ENCODE measurements at regions not wholly inside any gene's neighbourhood (a gene's known extent, or its start where the extent isn't known, plus 50 kb on each side); places are given as distances from the start of the nearest gene placed in this dataset.

DNA sequence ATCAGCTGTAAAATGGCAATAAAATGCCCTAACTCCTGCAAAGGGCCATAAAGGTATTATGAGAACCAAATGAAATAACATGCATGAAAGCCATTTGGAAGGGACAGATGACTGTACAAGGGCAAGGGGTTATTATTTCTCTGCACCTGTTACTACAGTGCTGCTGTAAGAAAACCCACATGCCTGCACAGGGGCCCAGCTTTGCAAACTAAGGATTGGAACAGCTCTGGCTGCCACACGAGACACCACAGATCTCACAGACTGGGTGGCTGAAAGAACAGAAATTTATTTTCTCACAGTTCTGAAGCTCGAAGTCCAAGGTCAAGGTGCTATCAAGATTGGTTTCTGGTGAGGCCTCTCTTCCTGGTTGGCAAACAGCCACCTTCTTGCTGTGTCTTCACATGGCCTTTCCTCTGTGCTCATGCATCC, 409.0 kb upstream of the NRP1 start:
- no peak for DNase-seq (ENCODE audit: low read depth in 3 of 3)

DNA sequence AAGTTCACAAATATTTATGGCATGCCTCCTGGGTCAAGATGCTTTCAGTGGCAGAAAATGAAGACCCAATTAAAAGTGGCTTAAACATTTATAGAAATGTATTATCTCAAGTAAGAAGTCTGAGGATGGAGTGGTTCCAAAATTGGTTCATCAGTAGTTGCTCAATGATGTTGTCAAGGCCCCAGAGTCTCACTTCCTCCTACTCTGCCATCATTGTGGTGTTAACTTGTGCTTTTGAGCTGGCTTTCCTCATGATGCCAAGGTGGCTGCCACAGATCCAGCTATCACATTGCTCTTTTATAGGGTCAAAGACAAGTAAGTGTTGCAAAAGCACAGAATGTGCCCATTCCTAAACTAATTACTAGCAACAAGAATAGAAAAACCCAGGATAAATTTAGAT, 404.6 kb upstream of the NRP1 start:
- DNase-seq (ENCODE audit: low read depth in 3 of 3) = no peak

DNA sequence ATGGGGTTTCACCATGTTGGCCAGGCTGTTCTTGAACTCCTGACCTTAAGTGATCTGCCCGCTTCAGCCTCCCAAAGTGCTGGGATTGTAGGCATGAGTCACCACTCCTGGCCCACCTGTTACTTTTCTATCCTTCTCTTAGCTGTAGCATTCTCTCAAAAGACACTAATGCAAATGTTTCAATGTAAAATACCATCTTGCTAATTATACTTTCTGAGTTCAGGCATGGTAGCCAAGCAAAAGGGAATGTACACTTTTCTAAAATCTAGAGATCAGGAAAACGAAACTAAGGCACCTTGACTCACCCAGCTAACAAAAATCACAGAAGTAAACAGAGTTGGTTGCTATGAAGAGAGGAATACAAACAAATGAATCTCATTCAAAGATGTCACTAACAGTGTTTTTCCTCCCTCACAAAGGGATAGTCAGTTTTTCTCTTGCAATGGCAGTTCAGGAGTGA, 401.0 kb upstream of the NRP1 start:
- no peak for DNase-seq (ENCODE audit: low read depth in 3 of 3)

DNA sequence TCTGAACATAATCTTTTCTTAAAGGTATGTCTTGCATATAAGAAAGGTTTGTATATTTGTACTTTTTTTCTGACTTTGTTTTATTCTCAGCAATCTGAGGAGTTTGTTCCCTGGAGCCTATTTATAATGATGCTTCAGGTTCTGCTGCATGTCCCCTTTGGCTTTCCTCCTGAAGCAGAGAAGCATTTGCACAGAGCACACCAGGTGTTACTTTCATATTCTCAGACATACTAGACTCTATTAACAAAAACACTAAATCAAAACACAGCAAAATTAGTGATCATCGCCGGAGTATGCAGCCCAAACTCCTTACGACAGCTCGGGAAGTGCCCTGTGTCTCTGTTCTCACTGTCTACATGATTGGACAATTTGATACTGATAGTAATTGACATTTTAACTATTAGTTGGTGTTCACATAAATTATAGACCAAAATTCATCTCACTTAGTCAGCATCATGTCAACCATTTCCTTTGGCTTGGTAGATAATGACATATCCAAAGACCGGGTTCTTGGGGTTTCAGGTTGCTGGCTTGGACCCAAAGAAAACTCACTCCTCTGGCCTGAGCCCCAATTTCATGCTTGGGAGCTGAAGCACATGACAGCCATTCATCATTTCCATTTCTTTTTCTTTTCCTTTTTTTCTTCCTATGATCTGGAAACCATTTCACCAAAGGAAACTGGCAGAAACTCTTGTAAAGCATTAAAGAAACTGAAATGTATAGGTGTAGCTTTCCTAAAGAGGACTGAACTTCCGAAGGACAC, 400.1 kb upstream of the NRP1 start:
- DNase-seq (ENCODE audit: low read depth in 3 of 3) = no peak

- DNase-seq (ENCODE audit: low read depth in 3 of 3) = no peak
These were observed 398.6 kb upstream of the NRP1 start for GRCh38 chr10:33733058-33733457.

DNA sequence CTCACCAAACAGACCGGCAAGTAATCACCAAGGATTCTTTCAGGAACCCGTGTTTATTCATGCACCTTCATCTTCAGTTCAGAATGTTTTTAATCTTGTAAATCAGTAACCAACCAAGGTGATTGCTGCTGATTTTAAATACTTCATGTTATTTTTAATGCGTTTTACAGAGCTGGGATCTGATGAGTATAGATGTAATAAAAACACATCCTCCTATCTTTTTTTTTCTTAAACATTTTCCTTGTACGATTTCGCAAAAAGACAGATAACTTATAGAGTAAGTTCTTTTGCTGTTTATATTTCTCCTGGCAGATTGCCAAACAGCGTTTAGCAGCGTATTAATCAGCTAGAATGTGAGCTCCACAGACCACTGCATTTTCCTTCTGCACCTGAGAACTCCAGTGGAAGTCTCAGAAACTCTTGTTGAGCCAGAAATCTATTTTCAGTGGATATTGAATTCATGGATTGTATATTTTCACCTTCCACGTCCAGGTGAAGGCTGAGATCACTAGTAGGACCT, 397.8 kb upstream of the NRP1 start:
- DNase-seq (ENCODE audit: low read depth in 3 of 3) = no peak

- no peak for DNase-seq (ENCODE audit: low read depth in 3 of 3)
These were observed 396.9 kb upstream of the NRP1 start for GRCh38 chr10:33731322-33731721.

DNA sequence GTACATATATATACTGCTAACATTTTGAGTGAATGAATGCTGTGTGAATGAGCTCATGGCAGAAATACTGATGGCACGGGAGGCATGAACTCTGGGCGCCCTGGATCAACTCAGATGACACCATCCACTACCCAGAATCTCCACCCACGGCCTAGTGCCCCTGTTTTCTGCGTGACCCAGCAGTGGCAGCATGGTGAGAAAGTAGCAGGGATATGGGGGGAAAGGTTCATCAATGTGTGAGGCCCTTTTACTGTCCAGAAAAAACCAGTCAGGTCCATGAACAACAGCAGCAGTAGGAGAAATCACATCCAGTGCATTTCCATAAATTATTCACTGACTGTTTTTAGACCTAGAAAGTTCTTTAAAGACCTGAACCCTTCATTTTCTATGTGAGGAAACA, 391.0 kb upstream of the NRP1 start:
- no peak for DNase-seq (ENCODE audit: low read depth in 3 of 3)

- DNase-seq (ENCODE audit: low read depth in 3 of 3) = no peak
These were observed 388.7 kb upstream of the NRP1 start for GRCh38 chr10:33723181-33723580.

DNA sequence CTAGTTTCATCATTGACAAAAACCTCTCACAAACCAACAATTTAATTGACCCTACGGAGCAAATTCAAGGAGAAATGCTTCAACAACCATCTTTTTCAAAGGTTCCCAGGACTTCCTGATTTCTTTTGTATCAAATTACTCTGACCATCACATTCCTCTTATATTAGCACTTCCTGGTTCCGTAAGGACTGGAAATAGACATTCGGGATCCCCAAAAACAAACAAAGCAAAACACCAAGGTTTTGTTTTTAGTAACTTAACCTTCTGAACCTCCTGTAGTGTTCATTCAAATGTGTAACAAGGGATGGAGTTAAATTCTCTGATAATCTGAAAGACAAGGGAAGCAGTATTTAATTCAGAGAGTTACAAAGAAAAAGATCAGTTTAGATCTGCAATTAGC, 387.6 kb upstream of the NRP1 start:
- no peak for DNase-seq (ENCODE audit: low read depth in 3 of 3)

DNA sequence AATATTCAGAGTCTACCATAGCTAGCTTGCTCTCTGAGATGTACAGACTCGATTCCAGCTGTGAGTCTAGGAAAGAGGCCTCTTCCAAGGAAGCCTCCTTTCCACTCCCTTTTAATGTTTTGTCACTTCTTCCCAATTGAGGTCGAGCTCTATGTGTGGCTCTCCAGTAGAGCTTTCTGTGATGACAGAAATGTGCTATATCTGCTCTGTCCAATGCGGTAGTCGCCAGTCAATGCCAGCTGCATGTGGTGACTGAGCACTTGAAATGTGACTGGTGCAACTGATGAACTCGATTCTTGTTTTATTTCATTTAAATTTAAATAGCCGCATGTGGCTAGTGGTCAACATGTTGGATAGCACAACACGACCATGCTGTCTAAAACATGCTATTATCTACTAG, 387.0 kb upstream of the NRP1 start:
- DNase-seq (ENCODE audit: low read depth in 3 of 3) = no peak

GRCh38 chr10:33720161-33720560, 385.7 kb upstream of the NRP1 start:
- no peak for DNase-seq (ENCODE audit: low read depth in 3 of 3)

DNA sequence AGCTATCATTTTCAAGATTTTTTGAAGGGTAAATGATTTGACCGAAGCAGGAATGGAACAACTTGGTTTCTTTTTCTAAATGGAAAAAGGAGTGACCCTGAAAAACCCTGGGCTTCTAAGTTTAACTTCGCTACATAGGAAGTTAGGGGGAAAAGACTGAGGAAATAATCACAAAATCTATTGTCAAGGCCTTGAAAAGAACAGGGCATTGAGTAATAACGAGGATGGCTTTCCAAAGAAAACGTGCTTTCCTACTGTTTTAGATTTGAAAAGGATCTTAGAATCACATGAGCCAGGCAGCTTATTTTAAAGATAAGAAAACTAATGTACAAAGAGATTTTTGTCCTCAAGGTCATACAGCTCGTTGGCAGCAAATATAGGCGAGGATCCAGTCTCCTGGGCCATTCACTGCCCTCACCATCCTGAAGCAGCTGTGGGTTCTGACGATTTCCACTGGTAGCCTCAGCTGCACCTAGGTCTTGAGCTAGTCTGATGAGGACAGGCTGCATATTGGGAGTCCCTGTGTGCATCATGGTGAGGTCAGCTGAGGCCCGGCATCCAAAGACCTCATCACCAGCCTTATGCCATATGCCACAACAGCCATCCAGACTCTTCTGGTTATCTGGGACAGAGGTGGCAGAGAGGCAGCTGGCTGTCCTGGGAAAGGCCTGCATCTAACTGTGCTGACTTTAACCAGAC, 384.7 kb upstream of the NRP1 start:
- no peak for DNase-seq (ENCODE audit: low read depth in 3 of 3)

DNA sequence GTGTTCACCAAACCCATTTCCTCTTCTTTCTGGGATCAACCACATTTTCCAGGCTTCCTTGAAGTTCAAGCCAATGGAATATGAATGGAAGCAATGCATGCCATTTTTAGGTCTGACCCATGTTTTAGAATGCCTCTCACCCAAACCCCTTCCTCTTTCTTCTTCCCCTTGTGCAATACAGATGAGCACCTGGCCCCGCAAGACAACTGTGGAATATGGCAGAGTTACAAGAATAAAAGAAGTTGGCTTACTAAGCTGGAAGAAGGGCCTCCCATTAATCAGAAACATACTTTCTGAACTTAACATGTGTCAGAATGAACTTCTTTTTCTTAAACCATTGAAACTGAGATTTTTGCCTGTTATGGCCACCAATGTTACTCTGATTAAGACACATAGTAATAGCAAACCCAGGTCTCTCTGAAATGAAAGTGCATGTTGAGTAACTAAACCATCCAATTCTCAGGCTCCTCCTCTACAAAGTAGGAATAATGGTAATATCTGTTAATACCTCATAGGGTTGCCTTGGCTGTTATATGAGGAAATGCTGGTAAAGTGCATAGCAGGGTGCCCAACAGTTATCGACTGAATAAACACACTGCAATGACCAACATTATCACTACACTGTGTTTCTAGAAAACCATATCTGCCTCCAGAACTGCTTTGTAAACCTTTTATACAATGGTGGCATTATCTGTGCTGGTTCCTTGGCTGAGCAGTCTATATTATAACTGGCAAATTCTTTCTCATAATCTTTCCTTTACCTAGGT, 382.2 kb upstream of the NRP1 start:
- DNase-seq (ENCODE audit: low read depth in 3 of 3) = no peak

DNA sequence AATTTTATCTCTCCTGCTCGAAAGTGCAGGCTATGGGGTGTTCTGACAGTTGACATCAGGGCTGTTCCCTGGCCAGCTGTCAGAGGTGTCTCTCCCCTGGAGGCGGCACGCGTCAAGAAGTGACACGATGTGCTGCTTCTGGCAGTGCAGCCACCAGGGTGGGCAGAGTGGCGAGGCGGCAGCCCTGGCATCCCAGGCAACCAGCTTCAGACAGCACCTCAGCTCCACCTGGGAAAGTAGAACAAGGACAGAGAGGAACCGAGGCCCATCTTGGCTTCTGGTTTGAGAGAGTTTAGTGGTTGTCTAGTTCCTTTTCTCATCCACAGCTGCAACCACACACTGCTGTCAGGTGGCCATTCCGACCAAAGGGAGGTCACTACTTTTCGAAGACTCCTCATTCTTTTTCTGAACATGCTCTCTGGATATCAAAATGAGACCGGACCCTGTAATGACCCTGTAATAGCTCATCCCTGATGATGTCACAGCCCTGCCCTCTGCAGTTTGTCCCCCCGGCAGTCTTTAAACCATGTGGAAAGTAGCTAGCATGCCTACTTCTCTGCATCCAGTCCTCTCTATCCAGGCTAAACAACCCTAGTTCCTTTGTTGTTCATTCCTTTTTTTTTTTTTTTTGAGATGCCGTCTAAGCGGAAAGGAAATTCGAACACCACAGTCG, 381.0 kb upstream of the NRP1 start:
- DNase-seq (ENCODE audit: low read depth in 3 of 3) = no peak

DNA sequence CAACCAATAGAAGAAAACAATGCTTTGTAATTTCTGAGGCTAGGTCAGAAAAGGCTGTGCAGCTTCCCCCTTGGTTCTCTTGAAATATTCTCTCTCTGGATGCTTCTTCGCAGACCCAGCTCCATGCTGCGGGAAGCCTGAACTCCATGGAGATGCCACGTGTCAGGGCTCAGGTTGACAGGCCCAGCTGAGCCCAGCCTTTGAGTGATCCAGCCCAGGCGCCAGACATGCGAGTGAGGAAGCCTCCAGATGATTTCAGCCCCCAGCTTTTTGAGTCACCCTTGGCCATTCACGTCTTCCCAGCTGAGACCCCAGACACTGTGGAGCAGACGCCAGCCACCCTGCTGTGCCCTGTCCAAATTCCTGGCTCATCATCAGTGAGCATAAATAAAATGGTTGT, 378.4 kb upstream of the NRP1 start:
- DNase-seq (ENCODE audit: low read depth in 3 of 3) = no peak

DNA sequence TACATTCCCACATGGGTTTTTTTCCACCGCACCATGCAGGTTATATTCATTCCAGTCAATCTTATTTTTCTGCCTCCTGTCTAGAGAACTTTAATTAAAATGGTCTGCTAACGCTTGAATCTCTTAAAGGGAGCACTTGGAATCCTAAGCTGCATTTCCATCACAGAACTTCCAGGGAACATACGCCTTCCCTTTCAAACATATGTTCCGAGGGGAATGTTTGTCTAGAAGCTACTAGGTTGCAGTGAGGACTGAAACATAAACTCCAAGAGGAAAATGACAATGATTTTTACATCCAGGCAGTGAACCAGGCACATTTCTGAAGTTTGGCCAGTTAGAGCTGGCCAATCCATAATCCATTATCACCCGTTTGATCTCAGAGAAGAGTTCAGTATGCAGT, 375.5 kb upstream of the NRP1 start:
- DNase-seq (ENCODE audit: low read depth in 3 of 3) = no peak

DNA sequence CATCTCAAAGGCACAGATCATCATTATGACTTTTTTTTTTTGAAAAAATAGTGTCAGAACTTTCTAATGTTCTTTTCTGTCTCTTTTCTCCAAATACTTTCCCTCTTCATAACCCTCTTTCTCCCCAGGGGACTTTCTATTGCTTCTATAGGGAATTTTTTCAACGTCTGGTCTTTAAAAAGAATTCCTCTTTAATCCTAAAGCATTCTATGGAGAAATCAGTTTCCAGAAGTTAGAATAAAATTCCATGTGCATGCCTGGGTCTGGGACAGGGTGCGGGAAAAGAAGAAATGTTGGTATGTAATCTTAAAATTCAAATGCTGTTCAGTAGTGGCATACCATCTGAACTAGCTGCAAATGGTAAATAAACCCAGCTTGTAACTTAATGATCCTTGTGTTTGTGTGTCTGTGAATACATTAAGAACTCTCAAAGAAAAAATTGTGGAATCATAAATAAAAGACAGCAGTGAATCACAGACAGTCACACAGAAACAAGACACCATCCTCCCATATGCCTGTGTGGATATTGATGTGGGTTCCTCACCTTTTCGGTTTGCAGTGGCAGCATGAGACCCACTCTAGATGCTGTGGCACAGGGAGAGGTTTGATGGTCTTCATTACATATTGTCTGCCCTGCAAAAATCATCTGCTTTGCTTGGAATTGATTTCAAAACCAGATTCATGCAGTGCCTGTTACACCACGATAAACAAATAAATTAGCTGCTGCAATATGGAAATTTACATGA, 374.7 kb upstream of the NRP1 start:
- DNase-seq (ENCODE audit: low read depth in 3 of 3) = no peak

- no peak for DNase-seq (ENCODE audit: low read depth in 3 of 3)
These were observed 374.1 kb upstream of the NRP1 start for GRCh38 chr10:33708561-33708960.

- no peak for DNase-seq (ENCODE audit: low read depth in 3 of 3)
These were observed 372.3 kb upstream of the NRP1 start for GRCh38 chr10:33706746-33707145.

GRCh38 chr10:33706191-33706590, 371.7 kb upstream of the NRP1 start:
- DNase-seq (ENCODE audit: low read depth in 3 of 3) = no peak
